GM19467 (cell line): ENCODE measurements at regions not wholly inside any gene's neighbourhood (a gene's known extent, or its start where the extent isn't known, plus 50 kb on each side); places are given as distances from the start of the nearest gene placed in this dataset.
A peak's percentile ranks its signal among the peaks of the same experiment; 100 is the strongest.

Experiments used
- ATAC-seq: cut with Tn5 transposase; IDR thresholded peaks from one replicate; pipeline ENCODE4 v1.9.1; 2021; ENCODE audit warnings: mild to moderate bottlenecking, moderate library complexity; ENCODE audit not compliant: unreplicated experiment

DNA sequence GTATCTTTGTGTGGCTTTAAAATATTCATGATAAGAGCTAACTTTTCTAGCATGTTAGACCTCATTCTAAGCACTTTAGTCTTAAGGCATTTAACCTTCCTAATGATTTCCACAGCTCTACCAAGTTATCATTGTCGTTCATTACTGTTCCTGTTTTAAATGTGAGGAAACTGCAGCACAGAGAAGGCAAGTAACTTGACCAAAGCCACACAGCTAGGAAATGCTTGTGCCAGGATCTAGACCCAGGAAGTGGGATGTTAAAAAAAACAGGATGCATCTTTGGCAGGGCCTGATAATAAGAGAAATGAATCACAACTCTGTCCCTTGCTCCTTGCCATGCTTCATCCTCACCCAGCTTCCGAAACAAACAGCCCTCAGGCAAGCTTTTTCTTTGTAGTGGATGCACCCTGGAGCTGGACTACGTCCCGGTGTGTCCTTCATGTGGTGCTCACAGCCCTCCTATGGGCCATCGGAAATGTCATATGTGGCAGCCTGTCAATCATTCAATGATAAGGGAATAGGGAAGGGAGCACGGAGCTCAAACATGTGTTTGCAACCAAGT is 196.9 kb upstream of the RREB1 start:
- ATAC-seq = no peak

GRCh38 chr6:6911391-6911790 is 196.4 kb upstream of the RREB1 start:
- no peak for ATAC-seq

DNA sequence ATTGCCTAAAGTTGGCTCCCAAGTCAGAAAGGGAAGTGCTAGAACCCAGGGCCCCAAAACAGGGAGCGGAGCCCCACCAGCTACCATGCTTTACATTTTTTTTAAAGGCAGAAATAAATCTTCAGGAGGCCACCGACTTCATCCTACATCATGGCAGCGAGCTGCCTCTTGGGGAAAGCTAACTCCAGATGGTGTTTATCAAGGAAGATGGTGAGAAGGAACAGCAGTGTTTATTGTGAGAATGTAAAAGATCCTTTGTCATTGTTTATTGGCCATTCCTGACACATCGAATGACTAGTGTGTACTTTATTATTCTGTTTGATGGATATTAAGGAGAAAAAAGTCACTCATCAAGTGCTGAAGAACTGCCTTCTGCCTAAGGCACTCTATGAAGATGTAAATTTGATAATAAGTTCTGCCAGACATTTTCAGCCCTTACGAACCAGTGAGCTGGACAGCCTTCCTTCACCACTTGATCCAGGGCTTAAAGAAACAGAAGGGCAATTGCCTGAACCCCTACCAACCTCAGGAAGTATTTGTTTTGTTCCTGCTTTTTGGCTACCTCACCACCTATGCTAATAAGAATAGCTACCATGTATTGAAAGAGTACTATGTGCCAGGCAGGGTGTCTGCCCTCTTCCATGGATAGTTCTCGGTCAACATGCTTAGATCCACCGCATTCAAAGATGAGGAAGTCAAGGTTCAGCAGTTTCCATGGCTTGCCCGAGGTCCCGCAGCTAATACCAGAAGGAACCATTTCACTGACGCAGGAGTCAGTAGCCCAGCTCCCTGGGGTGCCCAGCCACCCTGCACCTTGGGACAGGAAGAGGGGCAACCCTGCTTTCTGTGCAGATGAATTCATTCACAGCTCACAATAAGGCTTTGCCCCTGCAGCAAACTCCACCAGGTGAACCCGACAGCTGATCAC is 194.7 kb upstream of the RREB1 start:
- ATAC-seq = no peak

DNA sequence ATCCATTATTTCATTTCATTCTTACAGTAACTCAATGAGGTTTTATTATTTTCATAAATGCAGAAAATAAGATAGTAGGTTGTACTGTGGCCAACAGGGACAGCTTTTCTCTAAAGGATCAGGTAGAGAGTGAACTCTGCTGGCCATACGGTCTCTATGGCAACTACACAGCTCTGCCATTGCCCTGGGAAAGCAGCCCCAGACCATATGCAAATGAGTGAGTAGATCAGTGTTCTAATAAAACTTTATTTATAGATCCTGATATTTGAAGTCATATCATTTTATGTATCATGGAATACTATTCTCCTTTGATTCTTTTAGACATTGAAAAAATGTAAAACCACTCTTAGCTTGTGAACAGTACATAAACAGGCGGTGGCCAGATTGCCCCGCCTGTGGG is 192.5 kb upstream of the RREB1 start:
- ATAC-seq = no peak

DNA sequence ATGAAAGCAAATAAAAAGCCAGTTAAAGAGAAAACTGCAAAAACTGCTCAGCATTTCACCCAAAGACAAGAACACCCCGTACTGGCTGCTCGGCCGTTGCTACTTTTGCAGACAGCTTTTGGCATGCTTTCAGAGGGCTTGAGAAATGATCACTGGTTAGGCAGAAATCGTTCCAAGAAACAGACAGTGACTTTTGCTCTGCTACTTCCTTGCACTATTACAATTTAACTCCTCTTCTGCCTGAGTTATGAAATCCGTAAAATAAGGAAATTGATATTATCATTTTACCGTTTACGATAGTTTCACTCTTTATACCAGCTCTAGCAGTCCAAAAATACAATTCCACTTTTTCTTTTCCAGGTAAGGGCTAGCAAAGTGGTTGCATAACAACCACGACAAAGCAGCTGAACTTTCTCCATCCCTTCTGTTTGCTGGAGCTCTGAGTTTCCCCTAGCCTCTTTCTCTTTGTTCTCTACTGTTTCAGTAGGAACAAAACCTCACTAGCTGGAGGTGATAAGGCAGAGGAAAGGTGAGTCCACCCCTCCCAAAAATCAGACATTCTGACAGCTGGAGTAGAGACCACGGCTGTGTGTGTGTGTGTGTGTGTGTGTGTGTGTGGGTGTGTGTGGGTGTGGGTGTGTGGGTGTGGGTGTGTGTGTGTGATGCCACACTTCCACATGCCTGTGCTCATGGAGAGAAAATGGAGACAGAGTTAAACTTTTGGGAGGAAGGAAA is 191.8 kb upstream of the RREB1 start:
- ATAC-seq = no peak

GRCh38 chr6:6916598-6916997 is 191.2 kb upstream of the RREB1 start:
- no peak for ATAC-seq

DNA sequence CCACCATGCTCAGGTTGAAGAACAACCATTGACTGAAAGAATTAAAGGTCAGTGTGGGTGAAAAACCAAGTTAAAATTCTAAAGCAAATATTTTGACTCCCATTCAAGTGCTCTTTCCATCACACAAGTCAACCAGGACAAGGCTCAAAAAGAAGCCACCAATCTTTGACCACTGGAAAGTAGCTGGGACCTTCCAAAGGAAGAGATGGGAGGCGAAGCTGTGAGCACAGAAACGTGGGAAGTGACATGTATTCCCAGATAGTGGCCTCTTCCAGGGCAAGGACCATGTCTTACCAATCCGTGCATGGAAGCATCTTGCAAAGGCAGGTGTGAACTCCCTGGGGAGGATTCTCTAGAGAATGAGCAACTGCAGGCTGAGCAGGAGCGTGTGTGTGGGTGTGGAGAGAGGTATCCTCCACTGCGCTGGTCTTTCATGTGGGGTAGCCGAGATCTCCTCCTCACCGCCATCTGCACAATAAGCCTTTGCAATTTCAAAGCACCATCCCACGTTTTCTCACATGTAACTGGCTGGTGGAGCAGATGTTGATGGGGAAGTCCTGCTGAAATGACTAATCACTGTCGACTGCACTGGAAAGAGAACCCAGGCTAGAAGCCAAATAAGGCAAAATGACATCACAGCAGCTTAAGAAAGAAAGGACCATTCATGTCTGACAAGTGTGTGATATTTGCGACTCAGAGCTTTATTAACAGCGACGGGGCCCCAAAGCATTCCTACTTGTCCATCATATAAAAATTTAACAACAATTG is 189.4 kb upstream of the RREB1 start:
- peak; percentile 59 for ATAC-seq

GRCh38 chr6:6919173-6919572 is 188.6 kb upstream of the RREB1 start:
- ATAC-seq = no peak

DNA sequence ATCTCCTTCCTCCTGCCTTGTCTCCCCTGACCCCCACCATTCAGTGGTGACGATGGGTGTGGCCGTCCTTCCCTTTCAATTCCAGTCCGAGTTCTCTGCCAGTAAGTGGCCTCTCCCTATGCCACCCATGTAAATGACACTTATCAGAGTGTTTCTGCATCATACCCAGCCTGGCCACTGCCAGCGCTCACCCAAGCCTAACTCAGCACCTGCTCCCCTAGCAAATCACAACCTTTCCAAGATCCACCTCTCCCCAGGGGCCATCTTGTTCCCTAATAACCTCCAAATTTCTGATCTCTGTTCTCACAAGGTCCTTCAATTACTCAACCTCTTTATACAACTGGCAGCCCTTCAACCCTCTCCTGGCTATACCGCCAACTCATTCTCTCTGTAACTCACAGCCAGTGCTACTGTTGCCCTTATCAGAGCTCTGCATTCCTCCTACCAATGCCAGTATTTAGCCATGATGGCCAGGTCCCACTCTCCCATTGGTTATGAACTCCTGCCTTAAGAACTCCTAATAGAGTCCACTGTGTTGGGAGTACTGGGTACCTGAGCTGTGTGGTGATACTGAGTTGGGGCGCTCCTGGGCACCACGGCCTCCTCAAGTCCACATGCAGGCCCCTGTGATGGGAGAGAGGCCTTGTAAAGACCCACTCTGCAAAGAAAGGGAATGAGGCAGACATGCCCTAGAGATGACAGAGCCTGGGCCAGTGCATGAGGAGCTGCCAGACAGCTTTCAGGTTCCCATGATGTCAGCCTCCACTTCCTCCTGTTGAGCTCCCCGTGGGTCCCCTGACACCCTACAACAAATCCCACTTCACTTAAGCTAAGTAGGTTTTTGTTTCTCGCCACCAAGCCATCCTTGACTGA is 187.4 kb upstream of the RREB1 start:
- ATAC-seq = no peak

GRCh38 chr6:6920987-6921313 is 186.8 kb upstream of the RREB1 start:
- ATAC-seq = no peak

- no peak for ATAC-seq
Measured at GRCh38 chr6:6922166-6922565, 185.6 kb upstream of the RREB1 start.

- no peak for ATAC-seq
Measured at GRCh38 chr6:6923605-6924004, 184.2 kb upstream of the RREB1 start.

DNA sequence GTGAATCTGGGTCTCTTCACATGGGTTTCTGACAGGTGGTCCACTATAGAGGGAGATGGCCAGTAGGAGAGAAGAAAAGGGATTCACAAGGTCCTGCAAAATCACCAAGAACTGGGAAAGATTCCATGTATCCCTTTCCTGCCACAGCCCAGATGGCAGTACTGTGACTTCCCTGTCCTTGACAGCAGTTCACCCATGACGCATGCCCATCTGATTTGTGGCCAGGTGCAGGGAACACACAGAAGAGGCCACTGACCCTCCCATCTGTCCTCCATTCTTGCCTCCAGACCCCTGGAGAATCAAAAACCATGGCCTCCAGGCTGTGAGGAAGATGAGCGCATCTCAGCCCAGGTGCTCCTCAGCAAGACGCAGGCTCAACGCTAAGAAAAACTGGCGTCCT is 183.1 kb upstream of the RREB1 start:
- no peak for ATAC-seq

DNA sequence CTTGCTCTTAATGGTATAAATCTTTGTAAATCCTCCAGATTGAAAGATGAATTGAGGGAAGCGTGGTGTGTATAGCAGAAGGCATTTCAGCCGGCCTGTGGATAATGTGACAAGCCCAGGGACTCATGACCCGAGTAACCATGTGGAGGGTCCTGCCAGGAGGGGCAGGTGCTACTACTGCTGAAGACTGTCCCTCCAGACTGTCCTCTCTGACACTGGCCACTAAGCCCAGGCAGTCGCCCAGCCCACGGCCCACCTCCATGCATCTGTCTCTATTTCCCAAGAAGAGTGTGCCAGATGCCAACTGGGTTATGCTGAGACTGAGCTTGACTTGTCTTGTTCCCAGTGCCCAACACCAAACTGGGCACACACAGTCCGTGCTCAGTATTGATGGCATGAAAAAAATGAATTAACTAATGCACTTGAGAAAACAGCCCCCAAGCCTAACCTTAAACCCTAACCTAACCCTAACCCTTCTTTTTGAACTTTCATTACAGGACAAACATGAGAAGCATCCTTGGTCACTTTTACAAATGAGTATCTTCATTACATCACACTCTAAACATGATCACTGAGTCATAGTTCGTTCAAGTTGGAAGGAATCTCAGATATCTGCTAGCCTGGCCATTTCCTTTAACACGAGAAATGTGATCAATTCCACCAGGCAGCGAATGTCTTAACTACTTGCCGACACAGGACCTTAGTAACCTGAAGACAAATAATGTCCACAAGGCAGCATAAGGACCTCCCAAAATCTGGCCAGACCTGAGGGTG is 182.2 kb upstream of the RREB1 start:
- ATAC-seq = no peak

DNA sequence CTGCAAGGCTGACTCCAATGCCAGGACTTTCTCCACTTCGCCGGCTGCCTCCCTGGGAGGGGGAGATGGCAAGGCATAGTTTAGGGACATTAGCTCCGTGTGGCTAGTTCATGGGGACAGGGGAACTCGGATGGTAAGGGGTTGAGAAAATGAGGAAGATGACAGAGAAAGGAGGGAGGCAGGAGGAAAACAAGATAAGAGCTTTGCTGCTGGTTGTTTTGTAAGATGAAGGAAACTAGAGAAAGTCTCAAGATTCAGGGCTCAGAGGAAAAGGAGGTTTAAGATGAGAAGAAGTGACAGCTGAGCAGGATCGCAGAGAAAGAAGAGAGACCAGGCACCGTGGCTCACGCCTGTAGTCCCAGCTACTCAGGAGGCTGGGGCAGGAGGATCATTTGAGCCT is 180.9 kb upstream of the RREB1 start:
- no peak for ATAC-seq

DNA sequence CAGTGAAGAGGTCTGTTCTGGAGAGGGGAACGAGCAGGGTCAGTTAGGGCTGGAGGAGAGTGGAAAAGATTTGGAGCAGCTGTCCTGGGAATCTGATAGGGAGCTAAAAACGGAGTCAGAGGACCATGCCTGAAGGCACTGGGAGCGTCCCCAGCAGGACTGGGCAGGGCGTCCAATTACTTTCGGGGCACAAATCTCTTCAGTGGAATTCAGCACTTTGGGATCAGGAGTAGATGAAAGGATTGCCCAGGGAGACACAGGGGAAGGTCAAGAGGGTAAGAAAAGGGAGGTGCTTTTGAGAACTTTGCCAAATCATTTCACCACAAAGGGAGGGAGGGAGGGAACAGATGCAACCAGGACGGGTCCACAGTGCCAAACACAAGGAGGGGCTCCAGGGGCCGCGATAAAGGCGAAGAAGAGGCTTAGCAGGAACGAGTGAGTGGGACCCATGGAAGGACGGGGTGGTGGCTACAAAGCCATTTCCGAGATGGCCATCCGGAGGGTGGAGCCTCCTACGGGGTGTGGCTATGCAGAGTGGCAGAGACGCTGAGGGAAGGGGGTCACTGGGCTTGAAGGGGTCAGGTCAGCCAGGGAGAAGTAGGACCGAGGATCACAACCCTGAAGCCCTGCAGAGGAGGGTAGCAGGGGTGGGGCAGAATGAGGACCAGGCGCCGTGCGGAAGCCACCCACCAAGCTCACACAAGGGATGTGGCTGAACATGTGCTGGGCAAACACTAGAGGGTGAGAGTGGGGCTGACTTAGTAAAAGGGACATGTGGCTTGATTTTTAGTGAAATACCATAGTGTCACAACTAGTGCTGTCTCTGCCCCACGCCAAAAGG is 180.0 kb upstream of the RREB1 start:
- ATAC-seq = no peak

- no peak for ATAC-seq
Measured at GRCh38 chr6:6930223-6930880, 177.4 kb upstream of the RREB1 start.
